ENCODE measurements at regions not wholly inside any gene's neighbourhood (a gene's known extent, or its start where the extent isn't known, plus 50 kb on each side); places are given as distances from the start of the nearest gene placed in this dataset.

GRCh38 chr1:184141361-184141880, 89.9 kb downstream of the TSEN15 start:
- DNase-seq: no peak

DNA sequence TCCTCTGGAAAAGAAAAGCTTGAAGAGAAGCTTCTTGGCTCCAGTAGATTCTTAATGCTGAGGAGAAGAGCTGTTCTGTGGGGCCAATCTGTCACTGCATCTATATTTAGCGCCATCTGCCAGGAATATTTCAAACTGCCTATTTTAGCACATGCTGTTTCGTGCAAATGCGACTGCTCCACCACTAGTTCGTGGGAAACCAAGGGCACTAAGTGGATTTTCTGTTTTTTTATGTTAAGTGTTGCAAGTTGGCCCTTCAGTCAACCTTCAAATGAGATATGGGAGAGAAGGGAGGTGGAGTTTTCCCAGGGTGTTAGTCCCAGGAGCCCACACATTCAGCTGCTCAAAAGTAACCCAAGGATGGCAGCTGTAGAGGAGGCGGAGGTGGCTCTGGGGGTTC, 91.9 kb downstream of the TSEN15 start:
- no peak for DNase-seq

DNA sequence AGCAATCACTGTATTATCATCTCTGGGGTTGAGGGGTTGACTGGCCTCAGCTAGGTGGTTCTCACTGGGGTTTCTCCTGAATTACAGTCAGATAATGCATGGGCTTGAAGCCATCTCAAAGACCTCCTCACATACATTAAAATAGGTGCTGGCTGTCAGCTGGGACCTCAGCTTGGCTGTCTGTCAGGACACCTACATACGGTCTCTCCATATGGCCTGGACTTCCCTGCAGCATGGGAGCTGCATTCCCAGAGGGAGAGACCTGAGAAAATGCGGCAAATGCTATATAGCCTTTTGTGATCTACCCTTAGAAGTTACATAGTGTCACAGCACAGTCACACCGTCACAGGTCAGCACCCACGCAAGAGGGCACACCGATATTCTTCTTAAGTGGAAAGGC, 93.6 kb downstream of the TSEN15 start:
- no peak for DNase-seq

- no peak for DNase-seq
Observed at GRCh38 chr1:184146202-184146601, 94.7 kb downstream of the TSEN15 start.

GRCh38 chr1:184150776-184151531, 99.4 kb downstream of the TSEN15 start:
- DNase-seq: no peak

GRCh38 chr1:184152434-184152898, 100.9 kb downstream of the TSEN15 start:
- DNase-seq: no peak

- DNase-seq: no peak
Observed at GRCh38 chr1:184152974-184153373, 101.4 kb downstream of the TSEN15 start.

DNA sequence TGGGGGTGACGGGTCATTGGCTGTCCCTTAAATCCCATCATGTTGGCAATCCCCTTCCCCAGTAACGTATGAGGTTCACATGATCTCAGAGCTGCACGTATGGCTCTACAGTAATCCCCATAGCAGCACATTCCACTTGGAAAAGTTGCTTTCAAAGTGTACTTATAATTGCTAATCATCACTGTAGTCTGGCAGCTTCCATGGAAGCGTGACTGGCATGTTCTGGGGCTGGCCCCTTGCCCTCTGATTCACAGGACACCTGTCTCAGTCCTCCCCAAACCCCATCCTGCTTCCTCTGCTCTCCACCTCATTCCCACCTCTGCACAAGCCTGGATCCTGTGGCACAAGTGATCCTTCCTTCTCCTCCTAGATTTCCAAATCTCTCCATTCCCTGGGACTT, 102.2 kb downstream of the TSEN15 start:
- DNase-seq: no peak

- no peak for DNase-seq
Observed at GRCh38 chr1:184156521-184157393, 105.2 kb downstream of the TSEN15 start.

DNA sequence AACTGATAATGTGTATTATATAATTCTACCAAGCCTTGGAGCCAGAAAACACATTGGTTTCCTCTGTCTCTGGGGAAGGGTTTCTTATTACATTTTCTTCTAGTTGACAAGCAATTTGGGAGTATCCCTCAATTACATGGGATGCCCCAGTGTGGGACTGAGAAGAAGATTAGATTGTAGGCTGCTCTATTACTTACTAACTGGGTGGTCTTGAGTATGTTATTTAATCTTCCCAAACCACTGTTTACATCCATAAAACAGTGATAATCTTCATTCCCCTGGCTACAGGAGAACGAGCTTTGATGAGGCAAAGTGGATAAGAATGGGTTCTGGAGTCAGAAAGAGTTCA, 105.8 kb downstream of the TSEN15 start:
- no peak for DNase-seq

DNA sequence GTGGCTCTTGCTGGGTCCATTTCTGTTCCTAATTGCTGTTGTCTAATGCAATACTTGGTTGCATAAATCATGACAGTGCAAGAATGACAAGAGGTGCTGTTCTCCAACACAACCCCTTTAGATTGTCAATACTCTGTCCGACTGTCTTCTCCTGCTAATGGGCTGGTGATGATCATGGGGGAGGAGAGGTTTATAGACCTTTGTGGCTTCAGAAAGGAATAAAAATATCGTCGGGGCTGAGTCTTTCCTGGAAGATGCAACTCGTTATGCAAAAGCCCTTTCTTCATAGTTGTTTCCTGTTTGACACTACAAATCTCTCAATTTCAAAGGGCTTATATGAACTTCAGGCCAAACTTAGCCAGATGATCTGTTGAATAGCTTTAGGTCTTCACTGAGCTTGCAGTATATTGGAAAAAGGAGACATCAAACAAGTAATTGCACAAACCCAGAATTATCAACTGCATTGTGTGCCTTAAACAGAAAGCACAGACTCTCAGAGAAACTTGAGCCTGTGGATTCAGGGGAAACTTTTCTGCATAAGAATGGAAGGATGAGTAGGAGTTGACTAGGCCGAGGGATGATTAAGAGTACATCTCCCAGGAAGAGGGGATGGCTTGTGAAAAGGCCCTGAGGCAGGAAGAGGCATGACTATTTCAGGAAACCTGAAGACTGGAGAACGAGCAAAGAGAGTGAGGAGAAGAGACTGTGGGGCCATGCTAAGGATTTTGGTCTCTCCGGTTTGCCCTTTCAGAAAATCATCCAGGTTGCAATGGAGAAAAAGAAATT, 107.6 kb downstream of the TSEN15 start:
- no peak for DNase-seq

DNA sequence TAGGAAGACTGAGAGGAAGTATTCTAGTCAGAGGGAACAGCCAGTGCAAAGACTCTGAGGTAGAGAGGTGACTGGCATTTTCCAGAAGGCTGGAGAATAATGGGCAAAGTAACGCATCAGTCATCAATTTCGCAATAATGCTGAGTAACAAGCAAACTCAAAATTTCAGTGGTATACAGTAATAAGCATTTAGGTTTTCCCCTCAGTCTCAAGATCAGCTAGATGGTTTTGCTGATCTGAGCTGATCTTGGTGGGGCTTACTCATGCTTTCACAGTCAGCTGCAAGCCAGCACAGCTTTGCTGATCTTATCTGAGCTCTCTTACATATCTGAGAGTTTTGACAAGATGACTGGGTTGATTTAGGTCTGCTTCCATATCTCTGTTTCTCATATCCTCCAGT, 108.7 kb downstream of the TSEN15 start:
- DNase-seq: no peak

DNA sequence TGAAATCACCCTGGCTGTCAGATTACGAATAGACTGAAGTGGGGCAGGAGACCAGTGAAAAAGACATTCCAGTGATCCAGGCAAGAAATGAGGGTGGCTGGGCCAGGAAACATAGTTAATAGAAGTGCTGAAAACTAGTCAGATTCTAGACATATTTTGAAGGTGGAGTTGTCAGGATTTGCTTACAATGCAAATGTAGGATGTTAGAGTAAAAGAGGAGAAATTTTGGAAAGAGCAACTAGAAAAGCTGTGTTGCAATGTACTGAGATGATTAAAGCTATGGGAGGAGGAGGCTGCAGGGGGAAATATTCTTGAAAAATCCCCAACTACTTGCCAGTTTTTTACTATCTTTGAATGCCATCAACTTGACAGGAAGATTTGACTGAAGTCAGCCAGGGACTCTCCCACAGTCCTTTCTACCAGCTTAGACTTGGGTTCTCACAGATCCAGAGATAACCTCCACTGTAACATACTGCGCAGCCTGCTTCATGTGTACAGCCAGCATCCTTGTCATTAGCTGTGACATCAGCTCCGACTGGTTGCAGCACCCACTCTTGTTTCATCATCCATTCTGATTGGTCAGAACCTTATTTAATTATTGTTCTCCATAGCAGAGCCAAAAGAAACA, 109.7 kb downstream of the TSEN15 start:
- no peak for DNase-seq

GRCh38 chr1:184162281-184162680, 110.8 kb downstream of the TSEN15 start:
- DNase-seq: no peak

DNA sequence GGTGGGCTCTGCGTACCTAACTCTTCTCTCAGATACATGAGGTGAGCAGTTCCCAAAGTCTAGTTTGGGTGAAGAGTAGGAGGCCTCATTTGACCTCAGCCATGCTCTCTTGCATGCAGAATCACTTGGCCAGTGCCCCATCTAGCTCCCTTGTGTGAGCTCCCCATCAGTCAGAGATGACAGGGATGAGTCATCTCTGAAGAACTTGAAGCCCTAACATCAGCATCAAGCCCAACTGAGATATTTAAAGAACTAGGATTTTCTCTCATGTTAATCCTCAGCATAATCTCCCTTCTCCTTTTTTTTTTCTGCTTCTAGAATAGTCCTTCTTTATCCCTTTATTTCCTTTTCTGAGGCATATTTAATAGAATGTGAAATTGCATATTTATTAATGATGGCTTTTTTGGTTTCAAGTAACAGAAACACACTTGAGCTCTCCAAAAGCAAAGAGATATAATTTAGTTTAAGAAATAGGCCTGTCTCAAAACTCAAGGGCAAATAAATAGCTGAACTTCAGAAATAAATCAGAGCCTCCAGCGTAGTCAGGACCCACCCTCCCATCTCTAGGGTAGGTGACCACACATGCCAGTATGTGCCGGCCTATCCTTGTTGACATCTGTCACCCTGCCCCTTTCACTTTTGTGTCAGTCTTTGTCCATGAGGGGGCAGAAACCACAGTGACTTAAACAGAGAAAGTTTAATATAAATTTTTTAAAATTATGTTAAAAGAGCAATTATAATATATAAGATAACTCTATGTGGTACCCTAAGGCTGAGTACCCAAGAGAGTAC, 112.3 kb downstream of the TSEN15 start:
- no peak for DNase-seq

- DNase-seq: no peak
Observed at GRCh38 chr1:184164536-184164935, 113.0 kb downstream of the TSEN15 start.

DNA sequence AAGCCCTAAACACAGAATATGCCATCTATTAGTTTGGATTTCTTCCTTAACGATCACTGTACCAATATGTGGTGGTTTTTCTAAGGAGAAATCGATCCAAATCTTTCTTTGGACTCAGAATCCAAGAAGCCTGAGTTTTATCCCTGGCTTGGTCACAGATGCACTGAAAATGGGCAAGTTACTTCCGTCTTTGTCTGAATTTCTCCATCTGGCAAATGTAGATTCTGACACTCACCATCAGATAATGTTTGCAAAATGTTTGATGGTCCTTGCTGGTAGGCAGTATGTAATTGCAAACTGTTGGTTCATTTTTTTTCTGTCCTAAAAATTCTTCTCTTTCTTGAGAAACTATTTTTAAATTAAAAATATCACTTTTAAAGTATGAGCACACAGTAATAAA, 115.0 kb downstream of the TSEN15 start:
- DNase-seq: no peak

- DNase-seq: no peak
Observed at GRCh38 chr1:184167352-184167751, 115.8 kb downstream of the TSEN15 start.

DNA sequence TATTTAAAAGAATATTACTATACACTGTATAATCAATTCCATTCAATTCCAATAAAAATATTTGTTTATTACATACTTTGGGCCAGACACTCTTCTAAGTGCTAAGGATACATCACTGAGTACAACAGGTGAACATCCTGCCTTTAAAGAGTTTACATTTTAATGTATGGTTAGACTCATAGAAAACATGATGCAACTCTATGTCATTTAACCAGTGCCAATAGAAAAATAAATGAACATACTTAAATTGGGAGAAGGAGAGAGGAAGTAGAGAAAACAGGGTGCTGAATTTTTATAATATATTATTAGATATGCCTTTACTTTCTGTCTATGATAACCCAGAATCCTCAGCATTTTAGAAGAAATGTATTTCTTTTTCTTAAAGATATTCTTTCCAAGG, 119.2 kb downstream of the TSEN15 start:
- no peak for DNase-seq

GRCh38 chr1:184176058-184176457, 124.5 kb downstream of the TSEN15 start:
- DNase-seq: no peak

- no peak for DNase-seq
Observed at GRCh38 chr1:184181044-184181443, 129.5 kb downstream of the TSEN15 start.

Data from renal pelvis (tissue), 1 donor.